HG02610 (cell line): ENCODE measurements at regions not wholly inside any gene's neighbourhood (a gene's known extent, or its start where the extent isn't known, plus 50 kb on each side); places are given as distances from the start of the nearest gene placed in this dataset.

ENCODE experiments used
- ATAC-seq: cut with Tn5 transposase; IDR thresholded peaks from one replicate; pipeline ENCODE4 v1.9.1; 2021; ENCODE audit warnings: mild to moderate bottlenecking, moderate library complexity; ENCODE audit not compliant: unreplicated experiment

DNA sequence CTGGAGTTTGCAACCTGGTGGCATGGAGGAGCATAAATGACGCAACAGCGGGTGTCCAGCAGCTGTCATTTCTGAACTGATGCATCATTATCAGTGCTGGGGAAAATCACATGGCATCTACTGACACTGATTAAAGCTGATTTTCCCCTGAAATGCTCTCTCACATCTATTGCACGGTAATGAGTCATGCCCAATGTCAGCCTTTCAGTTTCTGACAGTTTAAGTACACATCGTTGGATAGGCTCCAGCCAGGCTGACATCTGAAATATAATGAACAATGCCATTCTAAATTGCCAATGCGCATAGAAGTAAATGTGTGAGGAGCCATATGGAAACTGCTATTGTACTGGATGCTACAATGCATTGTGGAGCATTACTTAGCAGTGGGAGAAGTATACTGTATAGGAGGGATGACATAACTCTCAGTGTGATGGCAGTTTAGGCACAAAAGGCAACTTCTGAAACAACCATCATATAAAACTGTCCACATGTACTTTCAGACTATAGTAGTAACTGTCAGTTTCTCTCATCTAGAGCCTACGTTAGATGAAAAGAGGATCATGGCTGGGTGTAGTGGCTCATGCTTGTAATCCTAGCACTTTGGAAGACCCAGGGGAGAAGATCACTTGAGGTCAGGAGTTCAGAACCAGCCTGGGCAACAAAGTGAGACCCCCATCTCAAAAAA, 389.3 kb upstream of the DMAC1 start:
- ATAC-seq: no peak

GRCh38 chr9:8186560-8186959, 387.0 kb upstream of the DMAC1 start:
- ATAC-seq: no peak

- ATAC-seq: no peak
Measured at GRCh38 chr9:8183618-8184017, 384.0 kb upstream of the DMAC1 start.

DNA sequence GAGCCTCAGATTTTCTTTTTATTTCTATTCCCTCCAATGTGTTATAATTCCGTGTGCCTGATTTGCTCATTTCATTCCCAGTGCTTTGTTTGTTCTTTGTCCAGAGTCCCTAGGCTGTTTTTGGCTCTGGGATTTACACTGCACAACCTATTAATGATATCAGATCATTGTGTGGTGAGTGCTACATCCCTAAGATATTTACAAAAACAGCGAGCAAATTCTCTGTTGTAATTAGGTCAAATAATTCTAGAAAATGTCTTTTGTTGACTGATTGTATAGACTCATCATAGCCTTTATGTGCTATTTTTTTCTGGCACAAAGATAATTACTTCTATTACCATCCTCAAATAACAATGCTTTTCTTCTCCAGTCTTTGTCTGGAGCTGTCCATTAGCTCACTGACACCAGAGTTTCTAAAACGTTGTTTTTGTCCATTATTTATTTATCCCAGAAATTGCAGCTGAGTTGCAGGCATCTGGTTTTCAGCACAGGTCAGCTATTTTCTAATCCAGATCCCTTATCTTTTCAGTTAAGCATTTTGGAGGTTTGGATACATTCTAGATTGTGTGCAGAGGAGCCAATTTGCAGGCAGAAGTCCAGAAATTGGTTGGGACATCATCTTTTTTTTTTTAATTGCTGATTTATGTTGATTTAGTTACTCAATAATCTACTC, 379.9 kb upstream of the DMAC1 start:
- ATAC-seq: no peak

DNA sequence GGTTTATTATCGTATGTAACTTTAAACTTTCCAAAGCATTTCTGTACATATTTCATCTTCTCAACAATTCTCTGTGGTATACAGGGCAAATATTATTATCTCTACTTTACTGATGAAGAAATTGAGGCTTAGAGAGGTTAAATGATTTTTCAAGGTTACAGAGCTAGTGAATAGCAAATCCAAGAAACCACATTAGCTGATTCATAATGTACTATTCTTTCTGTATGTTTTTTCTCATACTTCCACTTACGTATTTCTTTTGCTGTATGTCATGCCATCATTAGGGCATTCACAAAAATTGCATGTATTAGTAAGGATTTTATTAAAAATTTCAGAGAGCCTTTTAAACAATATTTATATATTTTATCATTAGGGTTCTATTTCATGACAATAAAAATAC, 372.4 kb upstream of the DMAC1 start:
- ATAC-seq: no peak

GRCh38 chr9:8168916-8169438, 369.4 kb upstream of the DMAC1 start:
- ATAC-seq: no peak

DNA sequence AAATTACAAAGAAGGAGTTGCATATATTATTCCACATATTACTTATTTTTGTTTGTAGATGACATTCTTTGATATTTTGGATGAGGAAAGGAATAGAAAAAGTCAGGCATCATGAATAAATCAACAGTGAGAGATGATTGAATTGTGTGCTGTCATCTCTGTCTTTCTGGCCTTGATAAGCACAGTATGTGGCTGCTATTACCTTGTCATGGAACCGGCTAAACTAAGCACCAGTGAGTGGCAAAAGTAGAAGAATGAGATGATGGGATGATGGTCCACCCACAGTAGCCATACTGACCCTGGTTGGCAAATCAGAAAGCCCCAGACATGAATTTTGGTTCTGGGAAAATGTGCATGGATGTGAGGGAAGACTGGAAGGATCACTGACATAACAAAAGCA, 361.2 kb upstream of the DMAC1 start:
- ATAC-seq: no peak

- no peak for ATAC-seq
Measured at GRCh38 chr9:8158574-8158973, 359.0 kb upstream of the DMAC1 start.

DNA sequence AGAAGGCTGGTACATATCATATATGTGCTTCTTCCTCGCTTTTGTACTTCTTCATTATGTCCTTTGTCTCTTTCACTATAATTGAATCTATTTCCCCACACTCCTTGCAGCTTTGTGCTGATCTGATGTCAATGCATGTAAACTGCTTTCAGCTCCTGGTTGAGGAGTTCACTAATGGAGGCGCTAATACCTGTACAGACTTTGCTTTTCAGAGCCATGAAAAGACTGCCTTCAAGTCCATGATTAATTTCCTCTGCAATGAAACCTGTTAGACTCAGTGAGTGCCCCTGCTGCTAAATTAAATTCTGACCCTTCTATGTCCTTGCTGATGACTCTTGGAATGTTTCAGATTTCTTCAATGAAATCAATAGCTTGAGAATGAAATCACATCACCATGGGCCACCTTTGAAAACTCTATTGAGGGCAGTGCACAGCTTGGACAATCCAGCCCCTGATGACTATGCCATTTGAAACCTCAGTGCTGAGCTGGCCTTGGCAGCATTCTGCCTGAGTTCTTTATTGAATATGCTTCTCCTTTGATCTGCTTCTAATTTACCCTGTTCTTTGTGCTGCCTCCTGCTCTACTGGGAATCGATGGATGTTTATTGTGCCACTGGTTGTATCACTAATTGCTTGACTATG, 358.2 kb upstream of the DMAC1 start:
- ATAC-seq: no peak

- ATAC-seq: no peak
Measured at GRCh38 chr9:8156346-8156745, 356.8 kb upstream of the DMAC1 start.

DNA sequence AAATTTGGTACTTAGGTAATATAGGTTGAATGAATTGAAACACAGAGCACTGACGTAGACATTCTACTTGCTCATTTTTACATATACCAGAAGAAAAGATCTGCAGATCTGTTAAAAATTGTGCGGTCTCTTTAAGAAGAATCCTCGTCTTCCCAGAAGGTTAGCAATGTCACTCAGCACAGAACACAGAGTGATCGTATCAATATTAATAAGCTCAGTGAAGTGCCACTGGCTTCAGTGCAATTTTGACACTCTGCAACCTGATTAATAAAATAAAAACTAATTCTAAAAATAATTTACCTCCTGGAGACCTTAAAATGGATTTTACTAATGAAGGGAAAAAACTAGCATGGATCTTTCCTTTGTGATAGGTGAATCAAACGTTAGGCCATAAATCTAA, 356.1 kb upstream of the DMAC1 start:
- ATAC-seq: no peak

- ATAC-seq: no peak
Measured at GRCh38 chr9:8143677-8144076, 344.1 kb upstream of the DMAC1 start.

DNA sequence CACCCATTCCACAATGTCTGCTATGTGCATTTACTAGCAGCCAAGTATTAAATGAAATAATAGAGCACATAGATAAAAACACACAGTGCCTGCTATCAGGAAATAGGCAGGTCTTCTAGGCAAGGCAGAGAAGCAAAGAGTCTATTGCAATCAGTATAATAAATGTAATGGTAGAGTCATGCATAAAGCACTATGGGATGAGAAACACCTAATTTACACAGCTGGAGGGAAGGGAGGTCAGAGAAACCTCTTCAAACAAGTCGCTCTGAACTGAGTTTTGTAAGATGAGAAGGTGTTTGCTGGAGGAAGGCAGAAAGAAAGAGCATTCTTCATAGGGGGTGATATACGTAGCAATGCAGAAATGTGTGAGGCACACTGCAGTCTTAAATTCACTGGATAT, 341.0 kb upstream of the DMAC1 start:
- ATAC-seq: no peak

DNA sequence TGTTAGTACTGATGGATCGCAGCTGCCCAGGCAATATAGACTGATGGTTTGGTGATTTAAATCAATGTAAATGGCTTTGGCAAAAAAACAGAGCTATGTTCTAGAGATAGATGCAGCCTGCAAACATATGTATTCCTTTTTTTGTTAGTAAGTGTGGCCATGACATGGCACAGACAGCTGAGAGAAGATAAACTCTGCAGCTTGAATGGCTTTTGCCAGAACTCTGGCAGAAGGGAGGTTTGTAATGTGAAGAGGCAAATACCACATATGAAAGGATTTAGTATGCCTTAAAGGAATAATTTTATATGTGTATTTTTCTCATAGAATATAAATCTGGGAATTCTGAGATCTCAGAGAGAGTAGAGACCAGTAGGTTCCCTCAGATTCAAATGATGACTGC, 340.2 kb upstream of the DMAC1 start:
- ATAC-seq: no peak

- ATAC-seq: no peak
Measured at GRCh38 chr9:8136477-8136876, 336.9 kb upstream of the DMAC1 start.

DNA sequence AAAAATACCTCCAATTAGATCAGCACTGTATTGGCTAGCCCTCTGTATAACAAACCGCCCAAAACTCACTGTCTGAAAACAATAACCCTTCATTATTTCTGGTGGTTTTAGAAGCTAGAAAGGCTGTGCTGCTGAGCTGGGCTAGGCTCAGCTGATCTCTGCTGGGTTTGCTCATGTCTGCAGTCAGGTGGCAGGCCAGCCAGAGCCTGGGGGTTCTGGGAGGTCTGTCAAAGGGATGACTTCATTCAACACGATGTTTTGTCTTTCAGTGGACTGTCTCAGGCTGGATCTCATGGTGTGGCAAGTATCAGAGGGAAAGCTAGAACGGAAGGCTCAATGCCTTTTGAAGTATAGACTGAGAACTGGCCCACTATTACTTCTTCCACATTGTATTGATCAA, 335.1 kb upstream of the DMAC1 start:
- ATAC-seq: no peak

GRCh38 chr9:8133606-8134005, 334.0 kb upstream of the DMAC1 start:
- no peak for ATAC-seq

DNA sequence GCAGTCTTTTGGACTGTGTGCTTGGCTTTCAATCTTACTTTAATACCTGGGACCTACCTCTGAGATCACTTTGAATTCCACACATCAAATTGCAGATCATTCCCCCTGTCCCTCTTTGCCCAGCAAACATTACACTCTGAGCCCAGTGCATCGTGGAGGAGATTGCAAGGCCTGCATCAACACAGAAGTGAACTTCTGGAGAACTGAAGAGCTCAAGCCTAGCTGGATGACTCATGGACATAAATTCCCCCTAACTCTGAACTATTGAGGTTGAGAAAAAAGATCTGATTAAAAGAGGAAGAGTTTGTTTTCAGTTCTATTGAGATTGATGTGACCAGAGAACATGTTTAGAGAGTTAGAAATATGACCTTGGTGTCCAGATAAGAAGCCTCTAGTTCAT, 316.0 kb upstream of the DMAC1 start:
- ATAC-seq: no peak

DNA sequence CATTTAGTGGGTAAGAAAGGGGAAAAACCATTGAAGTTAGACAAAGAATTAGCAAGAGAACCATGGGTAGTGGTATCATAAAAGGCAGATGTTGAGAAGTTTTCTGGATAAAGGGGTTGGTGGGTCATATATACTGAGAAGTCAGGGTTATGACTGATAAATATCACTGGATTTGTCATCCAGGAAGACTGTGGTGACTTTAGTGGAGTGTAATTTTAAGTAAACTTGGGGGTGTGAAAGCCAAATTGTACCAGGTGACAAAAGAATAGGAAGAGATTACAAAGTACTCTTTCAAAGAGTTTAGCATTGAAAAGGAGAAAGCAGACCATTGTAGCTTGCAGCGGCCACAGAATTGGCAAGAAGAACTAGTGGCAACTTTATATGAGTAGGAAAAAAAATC, 315.2 kb upstream of the DMAC1 start:
- no peak for ATAC-seq

GRCh38 chr9:8106362-8106761, 306.8 kb upstream of the DMAC1 start:
- ATAC-seq: no peak

- no peak for ATAC-seq
Measured at GRCh38 chr9:8101607-8102006, 302.0 kb upstream of the DMAC1 start.

DNA sequence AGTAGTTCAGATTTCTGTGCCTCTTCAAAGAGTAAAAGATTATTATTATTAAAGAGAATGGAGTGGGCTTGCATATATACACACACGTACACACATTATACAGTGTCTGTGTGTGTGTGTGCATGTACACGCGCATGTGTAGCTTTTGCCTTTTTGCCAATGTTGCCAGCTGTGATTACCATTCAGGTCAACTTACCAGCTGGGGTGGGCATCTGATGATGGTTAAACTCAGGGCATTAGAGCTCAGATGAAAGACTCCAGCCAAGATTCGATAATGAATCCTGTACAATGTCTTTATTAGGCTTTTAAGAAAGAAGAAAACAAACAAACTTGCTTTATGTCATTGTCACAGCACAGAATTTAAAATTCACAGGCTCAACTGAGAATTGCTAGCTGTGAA, 296.5 kb upstream of the DMAC1 start:
- ATAC-seq: no peak
